ENCODE measurements at regions not wholly inside any gene's neighbourhood (a gene's known extent, or its start where the extent isn't known, plus 50 kb on each side); places are given as distances from the start of the nearest gene placed in this dataset.

GRCh38 chr4:157664726-157665125 is 444.2 kb downstream of the GRIA2 start:
- Histone ChIP-seq H3K4me3 (no peak overlapping the region), H3K4me1 (no peaks in the 10 kb centered on the region), H3K36me3 (no peaks in the 10 kb centered on the region), H3K27me3 (no peaks in the 10 kb centered on the region), H3K27ac (no peak overlapping the region), H3K9me3 (no peaks in the 10 kb centered on the region)
- no peak for ATAC-seq (ENCODE audit: low FRiP score in 2 of 2)
- DNase-seq, result no peak
- 64 to 81% methylated on average over 3 of the region's 3 CpGs for WGBS, 2 donors
- TF ChIP-seq POLR2A (IDR thresholded peaks at IDR 0.05) (no peak), EP300 (IDR thresholded peaks at IDR 0.05) (no peak), POLR2AphosphoS5 (IDR thresholded peaks at IDR 0.05) (no peak), CTCF (IDR thresholded peaks at IDR 0.05) (no peak)

DNA sequence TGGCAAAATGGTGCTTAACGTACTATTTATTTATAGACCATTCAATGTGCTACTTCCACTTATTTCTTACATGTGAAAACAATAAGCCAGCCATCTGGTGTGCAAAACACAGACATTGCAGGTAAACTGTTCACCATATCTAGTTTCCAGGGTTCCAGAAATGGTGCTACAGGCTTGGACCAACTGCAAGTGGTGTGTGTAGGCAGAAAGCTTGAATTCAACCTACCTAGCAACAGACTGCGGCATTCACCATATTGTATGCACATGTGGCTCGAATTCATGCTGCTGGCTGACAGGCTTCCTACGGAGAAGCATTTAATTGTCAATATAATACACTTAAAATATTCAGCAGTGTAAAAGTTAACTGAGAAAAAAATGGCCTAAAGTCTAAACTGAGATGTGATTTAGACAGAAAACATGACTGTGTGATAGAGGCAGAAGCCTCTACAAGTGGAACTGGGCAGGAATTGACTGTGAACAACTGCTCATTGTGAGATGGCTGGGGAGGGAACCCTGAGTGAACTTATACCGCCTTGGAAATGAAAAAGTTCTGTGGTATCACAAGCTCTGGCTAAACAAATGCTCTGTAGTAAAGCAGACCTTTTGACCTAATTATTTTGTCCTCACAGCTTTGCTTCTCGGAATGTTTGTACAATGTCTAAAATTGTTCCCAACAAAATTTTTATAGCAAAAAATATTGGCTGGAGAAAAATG is 434.7 kb downstream of the GRIA2 start:
- Histone ChIP-seq H3K4me3 (no peak overlapping the region), H3K36me3 (no peaks in the 10 kb centered on the region), H3K4me1 (no peaks in the 10 kb centered on the region), H3K27me3 (no peaks in the 10 kb centered on the region), H3K27ac (no peak overlapping the region), H3K9me3 (no peaks in the 10 kb centered on the region)
- TF ChIP-seq POLR2AphosphoS5 (IDR thresholded peaks at IDR 0.05) (no peak), EP300 (IDR thresholded peaks at IDR 0.05) (no peak), POLR2A (IDR thresholded peaks at IDR 0.05) (no peak), CTCF (IDR thresholded peaks at IDR 0.05) (no peak)
- ATAC-seq (ENCODE audit: low FRiP score in 2 of 2) (no peak), DNase-seq (no peak)
- 78 to 84% methylated on average over 6 of the region's 6 CpGs for WGBS, 2 donors

GRCh38 chr4:157643257-157643656 is 422.7 kb downstream of the GRIA2 start:
- H3K27me3 ChIP-seq, result no peaks in the 10 kb centered on the region
- TF ChIP-seq POLR2A (IDR thresholded peaks at IDR 0.05) (no peak), EP300 (IDR thresholded peaks at IDR 0.05) (no peak), CTCF (IDR thresholded peaks at IDR 0.05) (no peak), POLR2AphosphoS5 (IDR thresholded peaks at IDR 0.05) (no peak)
- ATAC-seq (ENCODE audit: low FRiP score in 2 of 2), result no peak
- DNase-seq, result no peak
- H3K27ac ChIP-seq, result no peak overlapping the region
- H3K36me3 ChIP-seq, result no peaks in the 10 kb centered on the region
- no peak overlapping the region for H3K4me3 ChIP-seq
- no peaks in the 10 kb centered on the region for H3K4me1 ChIP-seq
- no peaks in the 10 kb centered on the region for H3K9me3 ChIP-seq

DNA sequence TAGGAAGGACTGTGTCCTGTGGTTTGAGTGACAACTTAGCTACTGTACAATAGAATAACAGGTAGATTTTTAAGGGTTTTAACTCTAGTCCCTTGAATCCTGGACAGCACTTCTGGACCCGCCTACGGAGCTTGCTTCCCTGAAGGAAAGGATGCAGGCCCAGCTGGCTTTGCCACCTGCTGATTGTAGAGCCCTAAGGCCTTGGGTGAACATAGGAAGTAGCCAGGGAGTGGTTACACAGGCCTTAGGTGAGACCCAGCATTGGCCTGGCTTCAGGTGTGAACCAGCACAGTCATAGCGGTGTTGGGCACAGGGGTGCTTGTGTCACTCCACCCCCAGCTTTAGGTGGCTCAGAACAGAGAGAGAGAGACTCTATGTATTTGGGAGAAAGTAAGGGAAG is 413.5 kb downstream of the GRIA2 start:
- H3K36me3 ChIP-seq, result no peaks in the 10 kb centered on the region
- no peak overlapping the region for H3K4me3 ChIP-seq
- H3K9me3 ChIP-seq, result no peaks in the 10 kb centered on the region
- no peak for DNase-seq
- no peaks in the 10 kb centered on the region for H3K27me3 ChIP-seq
- ATAC-seq (ENCODE audit: low FRiP score in 2 of 2), result peak in 1 of 2 donors; percentile 51
- WGBS, 2 donors, result 89 to 94% methylated on average over 3 of the region's 3 CpGs
- no peak overlapping the region for H3K27ac ChIP-seq
- no peak for TF ChIP-seq CTCF (IDR thresholded peaks at IDR 0.05)
- no peak for TF ChIP-seq POLR2A (IDR thresholded peaks at IDR 0.05)
- TF ChIP-seq POLR2AphosphoS5 (IDR thresholded peaks at IDR 0.05), result no peak
- TF ChIP-seq EP300 (IDR thresholded peaks at IDR 0.05), result no peak
- no peaks in the 10 kb centered on the region for H3K4me1 ChIP-seq

Measured in upper lobe of left lung (tissue), 6 donors.